ENCODE measurements at regions not wholly inside any gene's neighbourhood (a gene's known extent, or its start where the extent isn't known, plus 50 kb on each side); places are given as distances from the start of the nearest gene placed in this dataset.

- TF ChIP-seq CTCF (IDR thresholded peaks at IDR 0.05) (no peak), EP300 (IDR thresholded peaks at IDR 0.05) (no peak), POLR2AphosphoS5 (IDR thresholded peaks at IDR 0.05) (no peak), POLR2A (IDR thresholded peaks at IDR 0.05) (no peak)
Observed at GRCh38 chr7:24130631-24131030, 153.4 kb upstream of the NPY start.

All from sigmoid colon (tissue), 4 donors.